ENCODE measurements at regions not wholly inside any gene's neighbourhood (a gene's known extent, or its start where the extent isn't known, plus 50 kb on each side); places are given as distances from the start of the nearest gene placed in this dataset.

GRCh38 chr2:123209202-123209601, 815.9 kb upstream of the CNTNAP5 start:
- TF ChIP-seq, protein P1, sequence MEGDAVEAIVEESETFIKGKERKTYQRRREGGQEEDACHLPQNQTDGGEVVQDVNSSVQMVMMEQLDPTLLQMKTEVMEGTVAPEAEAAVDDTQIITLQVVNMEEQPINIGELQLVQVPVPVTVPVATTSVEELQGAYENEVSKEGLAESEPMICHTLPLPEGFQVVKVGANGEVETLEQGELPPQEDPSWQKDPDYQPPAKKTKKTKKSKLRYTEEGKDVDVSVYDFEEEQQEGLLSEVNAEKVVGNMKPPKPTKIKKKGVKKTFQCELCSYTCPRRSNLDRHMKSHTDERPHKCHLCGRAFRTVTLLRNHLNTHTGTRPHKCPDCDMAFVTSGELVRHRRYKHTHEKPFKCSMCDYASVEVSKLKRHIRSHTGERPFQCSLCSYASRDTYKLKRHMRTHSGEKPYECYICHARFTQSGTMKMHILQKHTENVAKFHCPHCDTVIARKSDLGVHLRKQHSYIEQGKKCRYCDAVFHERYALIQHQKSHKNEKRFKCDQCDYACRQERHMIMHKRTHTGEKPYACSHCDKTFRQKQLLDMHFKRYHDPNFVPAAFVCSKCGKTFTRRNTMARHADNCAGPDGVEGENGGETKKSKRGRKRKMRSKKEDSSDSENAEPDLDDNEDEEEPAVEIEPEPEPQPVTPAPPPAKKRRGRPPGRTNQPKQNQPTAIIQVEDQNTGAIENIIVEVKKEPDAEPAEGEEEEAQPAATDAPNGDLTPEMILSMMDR (IDR thresholded peaks at IDR 0.05), result no peak
- Histone ChIP-seq H3K4me3 (no peak overlapping the region), H3K27me3 (ENCODE audit: insufficient read depth in 3 of 3, low read length in 2 of 3) (no peaks in the 10 kb centered on the region), H3K9me3 (no peaks in the 10 kb centered on the region), H3K4me1 (no peaks in the 10 kb centered on the region), H3K36me3 (ENCODE audit: insufficient read depth in 1 of 2, low read depth in 1 of 2) (no peaks in the 10 kb centered on the region), H3K27ac (no peak overlapping the region)
- intact Hi-C loops (cut with DNase I), result no loop called here
- DNase-seq (no peak), ATAC-seq (no peak)
- 65 to 77% (median 75%) methylated on average over 2 of the region's 2 CpGs for WGBS, 3 donors

GRCh38 chr2:123211181-123211580, 813.9 kb upstream of the CNTNAP5 start:
- TF ChIP-seq, protein P1 (IDR thresholded peaks at IDR 0.05), result no peak
- Histone ChIP-seq H3K4me1 (no peaks in the 10 kb centered on the region), H3K4me3 (no peak overlapping the region), H3K36me3 (ENCODE audit: insufficient read depth in 1 of 2, low read depth in 1 of 2) (no peaks in the 10 kb centered on the region), H3K9me3 (no peaks in the 10 kb centered on the region), H3K27ac (no peak overlapping the region), H3K27me3 (ENCODE audit: insufficient read depth in 3 of 3, low read length in 2 of 3) (no peaks in the 10 kb centered on the region)
- intact Hi-C loops (cut with DNase I), result no loop called here
- ATAC-seq, result no peak
- no peak for DNase-seq

DNA sequence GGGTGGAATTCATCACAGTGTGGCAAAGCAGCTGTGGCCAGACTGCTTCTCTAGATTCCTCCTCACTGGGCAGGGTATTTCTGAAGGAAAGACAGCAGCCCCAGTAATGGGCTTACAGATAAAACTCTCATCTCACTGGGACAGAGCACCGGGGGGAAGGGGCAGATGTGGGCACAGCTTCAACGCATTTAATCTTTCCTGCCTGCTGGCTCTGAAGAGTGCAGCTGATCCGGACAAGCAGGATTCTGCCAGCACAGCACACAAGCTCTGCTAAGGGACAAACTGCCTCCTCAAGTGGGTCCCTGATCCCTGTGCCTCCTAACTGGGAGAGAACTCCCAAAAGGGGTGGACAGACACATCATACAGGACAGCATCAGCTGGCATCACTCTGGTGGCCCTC, 779.9 kb upstream of the CNTNAP5 start:
- Histone ChIP-seq H3K4me3 (no peak overlapping the region), H3K9me3 (no peaks in the 10 kb centered on the region), H3K27ac (no peak overlapping the region), H3K36me3 (ENCODE audit: insufficient read depth in 1 of 2, low read depth in 1 of 2) (no peaks in the 10 kb centered on the region), H3K4me1 (no peaks in the 10 kb centered on the region), H3K27me3 (ENCODE audit: insufficient read depth in 3 of 3, low read length in 2 of 3) (no peaks in the 10 kb centered on the region)
- intact Hi-C loops (cut with DNase I), result no loop called here
- 70 to 84% (median 81%) methylated on average over 3 of the region's 3 CpGs for WGBS, 3 donors
- no peak for DNase-seq
- TF ChIP-seq, protein P1 (IDR thresholded peaks at IDR 0.05), result no peak
- no peak for ATAC-seq

DNA sequence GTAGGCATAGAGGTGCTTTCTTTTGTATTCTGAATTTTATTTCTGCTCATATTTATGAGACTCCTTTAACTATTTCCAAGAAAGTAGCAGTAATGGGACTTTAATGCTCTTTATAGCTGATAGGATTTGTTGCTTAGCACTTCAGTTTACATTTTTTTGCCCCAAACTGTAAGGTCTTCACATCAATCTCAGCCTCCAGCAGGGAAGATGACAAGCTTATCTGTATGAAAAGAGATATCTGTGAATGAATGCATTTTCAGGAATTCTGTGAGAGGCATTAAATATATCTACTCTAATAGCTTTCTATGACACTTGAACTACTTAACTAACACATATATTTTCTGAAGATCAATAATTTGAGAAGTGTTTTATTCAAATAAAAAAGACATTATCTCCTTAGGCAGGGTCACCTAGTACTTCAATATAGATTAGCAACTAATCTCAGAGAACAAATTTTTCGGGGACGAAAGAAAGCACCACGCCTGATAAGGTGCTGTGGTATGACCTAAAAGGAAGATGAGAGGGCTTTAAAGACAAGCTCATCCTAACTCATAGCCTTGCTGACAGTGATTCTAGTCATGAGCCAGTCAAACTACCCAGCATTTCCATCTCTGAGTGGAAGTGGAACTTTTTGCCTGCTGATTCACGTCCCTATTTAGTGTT, 766.1 kb upstream of the CNTNAP5 start:
- no peak overlapping the region for H3K4me3 ChIP-seq
- ATAC-seq (no peak), DNase-seq (no peak)
- TF ChIP-seq, protein P1 (IDR thresholded peaks at IDR 0.05), result no peak
- 72 to 86% (median 85%) methylated on average over 4 of the region's 4 CpGs for WGBS, 3 donors
- H3K9me3 ChIP-seq, result no peaks in the 10 kb centered on the region
- H3K27ac ChIP-seq, result no peak overlapping the region
- H3K27me3 ChIP-seq (ENCODE audit: insufficient read depth in 3 of 3, low read length in 2 of 3), result no peaks in the 10 kb centered on the region
- intact Hi-C loops (cut with DNase I), result no loop called here
- H3K36me3 ChIP-seq (ENCODE audit: insufficient read depth in 1 of 2, low read depth in 1 of 2), result no peaks in the 10 kb centered on the region
- H3K4me1 ChIP-seq, result no peaks in the 10 kb centered on the region

DNA sequence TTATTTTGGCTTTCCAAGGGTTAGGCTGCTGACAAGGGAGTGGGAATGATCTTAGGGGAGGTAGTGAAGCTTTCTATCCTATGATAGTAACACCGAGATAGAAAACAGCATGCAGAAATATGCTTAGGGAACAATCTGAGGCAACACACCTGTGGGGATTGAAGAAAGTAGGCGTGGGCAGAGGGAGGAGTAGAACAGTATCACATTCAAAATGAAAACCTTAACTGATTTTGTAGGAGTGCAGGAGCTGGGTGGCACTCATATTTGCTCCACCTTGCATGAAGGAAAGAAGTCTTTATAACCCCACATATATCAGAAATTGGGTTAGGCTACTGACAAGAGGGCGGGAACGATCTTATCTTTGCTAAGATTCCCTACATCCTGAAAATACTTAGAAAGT, 762.2 kb upstream of the CNTNAP5 start:
- ATAC-seq (no peak), DNase-seq (no peak)
- 88 to 89% (median 88%) methylated on average over 4 of the region's 4 CpGs for WGBS, 3 donors
- no peaks in the 10 kb centered on the region for H3K4me1 ChIP-seq
- intact Hi-C loops (cut with DNase I), result no loop called here
- H3K36me3 ChIP-seq (ENCODE audit: insufficient read depth in 1 of 2, low read depth in 1 of 2), result no peaks in the 10 kb centered on the region
- H3K27me3 ChIP-seq (ENCODE audit: insufficient read depth in 3 of 3, low read length in 2 of 3), result no peaks in the 10 kb centered on the region
- H3K4me3 ChIP-seq, result no peak overlapping the region
- no peaks in the 10 kb centered on the region for H3K9me3 ChIP-seq
- no peak overlapping the region for H3K27ac ChIP-seq
- TF ChIP-seq, protein P1 (IDR thresholded peaks at IDR 0.05), result no peak
